ENCODE measurements at regions not wholly inside any gene's neighbourhood (a gene's known extent, or its start where the extent isn't known, plus 50 kb on each side); places are given as distances from the start of the nearest gene placed in this dataset.

DNA sequence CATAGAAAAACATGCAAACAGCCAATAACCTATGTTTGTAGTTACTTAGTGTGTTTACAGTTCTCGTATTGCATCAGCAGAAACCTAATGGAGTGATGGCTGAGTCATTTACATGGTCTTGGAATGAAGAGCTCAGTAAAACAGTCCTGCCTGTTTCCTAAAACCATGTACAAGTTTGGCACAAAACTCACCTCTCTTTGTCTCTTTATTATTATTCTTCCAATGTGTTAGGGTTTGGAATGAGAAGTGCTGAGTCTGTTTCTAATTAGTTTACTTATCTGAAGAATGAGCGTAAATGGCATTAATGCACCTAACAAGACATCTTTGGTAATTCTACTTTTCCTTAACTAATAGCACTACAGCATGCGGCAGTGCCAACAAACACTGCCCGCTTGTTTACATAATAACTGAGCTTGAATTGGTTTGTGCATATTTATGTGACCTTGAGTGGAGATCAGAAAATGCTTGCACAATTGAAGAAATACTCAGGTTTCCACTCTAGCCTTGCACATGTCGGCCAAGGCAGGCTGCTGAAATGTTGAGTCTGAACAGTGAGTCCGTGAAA, 385.4 kb upstream of the SEMA6D start:
- H3K79me2 ChIP-seq (ENCODE audit: insufficient read depth, low read depth, low read length): no peaks in the 10 kb centered on the region
- no peaks in the 10 kb centered on the region for H3K9me3 ChIP-seq (ENCODE audit: low read length)
- no peak overlapping the region for H3K4me3 ChIP-seq (ENCODE audit: low read depth, low read length, poor library complexity, severe bottlenecking)
- H4K20me1 ChIP-seq (ENCODE audit: insufficient read depth, low read length): no peaks in the 10 kb centered on the region
- H3K27ac ChIP-seq (ENCODE audit: low read depth, low read length, poor library complexity, severe bottlenecking): no peak overlapping the region
- no peak overlapping the region for H2AFZ ChIP-seq (ENCODE audit: low read length)
- no TSS peak for BruUV-seq (replicated peaks)
- no peak for TF ChIP-seq EZH2phosphoT487 (IDR thresholded peaks at IDR 0.05; ENCODE audit: borderline replicate concordance, low read depth, low read length)
- no peak for TF ChIP-seq CTCF (conservative IDR thresholded peaks at IDR 0.05; ENCODE audit: low read length)
- no peaks in the 10 kb centered on the region for H3K4me1 ChIP-seq (ENCODE audit: insufficient read depth, low read length, poor library complexity, severe bottlenecking)
- ChIA-PET CTCF (ENCODE audit: unreplicated experiment) (no interaction called here), POLR2A (no interaction called here)
- no peaks in the 10 kb centered on the region for H3K36me3 ChIP-seq (ENCODE audit: insufficient read depth, low read length)
- no peak overlapping the region for H3K4me2 ChIP-seq (ENCODE audit: low read length)
- intact Hi-C loops (cut with micrococcal nuclease; ENCODE audit: unreplicated experiment): no loop called here
- H3K9me2 ChIP-seq (ENCODE audit: insufficient read depth, low read length): no peaks in the 10 kb centered on the region
- DNase-seq (ENCODE audit: low spot score): no peak

DNA sequence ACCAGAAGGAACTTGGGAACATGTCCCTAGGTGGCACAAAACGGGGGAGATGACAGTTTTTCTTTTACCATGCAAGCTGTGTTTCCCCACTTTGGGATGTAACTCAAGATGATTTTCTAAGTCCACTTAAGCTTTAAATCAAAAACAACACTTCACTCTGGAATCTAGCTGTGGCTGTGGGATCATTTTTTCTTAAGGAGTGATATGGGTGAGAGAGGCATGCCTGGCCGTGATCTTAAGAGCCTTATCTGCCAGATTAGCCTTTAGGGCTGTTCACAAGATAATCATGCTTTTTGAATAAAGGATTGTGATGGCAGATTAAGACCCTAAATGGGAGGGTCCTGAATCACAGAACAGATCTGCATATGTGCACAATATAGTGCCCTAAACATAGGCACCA, 384.8 kb upstream of the SEMA6D start:
- ChIA-PET POLR2A (interaction anchor here (0.6 kb wide), 1 partner anchor 136 kb away, joined by 3 read pairs; no protein-coding TSS in a partner anchor), CTCF (ENCODE audit: unreplicated experiment) (no interaction called here)
- H3K9me2 ChIP-seq (ENCODE audit: insufficient read depth, low read length): no peaks in the 10 kb centered on the region
- H4K20me1 ChIP-seq (ENCODE audit: insufficient read depth, low read length): no peaks in the 10 kb centered on the region
- H3K9me3 ChIP-seq (ENCODE audit: low read length): no peaks in the 10 kb centered on the region
- TF ChIP-seq CTCF (conservative IDR thresholded peaks at IDR 0.05; ENCODE audit: low read length) (no peak), EZH2phosphoT487 (IDR thresholded peaks at IDR 0.05; ENCODE audit: borderline replicate concordance, low read depth, low read length) (no peak)
- no peak overlapping the region for H3K4me2 ChIP-seq (ENCODE audit: low read length)
- H3K4me1 ChIP-seq (ENCODE audit: insufficient read depth, low read length, poor library complexity, severe bottlenecking): no peaks in the 10 kb centered on the region
- H3K4me3 ChIP-seq (ENCODE audit: low read depth, low read length, poor library complexity, severe bottlenecking): no peak overlapping the region
- BruUV-seq (replicated peaks): no TSS peak
- no peaks in the 10 kb centered on the region for H3K36me3 ChIP-seq (ENCODE audit: insufficient read depth, low read length)
- H3K27ac ChIP-seq (ENCODE audit: low read depth, low read length, poor library complexity, severe bottlenecking): no peak overlapping the region
- H2AFZ ChIP-seq (ENCODE audit: low read length): no peak overlapping the region
- no peaks in the 10 kb centered on the region for H3K79me2 ChIP-seq (ENCODE audit: insufficient read depth, low read depth, low read length)
- intact Hi-C loops (cut with micrococcal nuclease; ENCODE audit: unreplicated experiment): no loop called here
- no peak for DNase-seq (ENCODE audit: low spot score)

- DNase-seq (ENCODE audit: low spot score): no peak
- no peaks in the 10 kb centered on the region for H3K4me1 ChIP-seq (ENCODE audit: insufficient read depth, low read length, poor library complexity, severe bottlenecking)
- no TSS peak for BruUV-seq (replicated peaks)
- ChIA-PET POLR2A (no interaction called here), CTCF (ENCODE audit: unreplicated experiment) (no interaction called here)
- H4K20me1 ChIP-seq (ENCODE audit: insufficient read depth, low read length): no peaks in the 10 kb centered on the region
- intact Hi-C loops (cut with micrococcal nuclease; ENCODE audit: unreplicated experiment): no loop called here
- H3K79me2 ChIP-seq (ENCODE audit: insufficient read depth, low read depth, low read length): no peaks in the 10 kb centered on the region
- no peak overlapping the region for H3K27ac ChIP-seq (ENCODE audit: low read depth, low read length, poor library complexity, severe bottlenecking)
- no peak overlapping the region for H3K4me3 ChIP-seq (ENCODE audit: low read depth, low read length, poor library complexity, severe bottlenecking)
- H3K9me2 ChIP-seq (ENCODE audit: insufficient read depth, low read length): no peaks in the 10 kb centered on the region
- H2AFZ ChIP-seq (ENCODE audit: low read length): no peak overlapping the region
- TF ChIP-seq EZH2phosphoT487 (IDR thresholded peaks at IDR 0.05; ENCODE audit: borderline replicate concordance, low read depth, low read length) (no peak), CTCF (conservative IDR thresholded peaks at IDR 0.05; ENCODE audit: low read length) (no peak)
- no peaks in the 10 kb centered on the region for H3K36me3 ChIP-seq (ENCODE audit: insufficient read depth, low read length)
- H3K9me3 ChIP-seq (ENCODE audit: low read length): no peaks in the 10 kb centered on the region
- H3K4me2 ChIP-seq (ENCODE audit: low read length): no peak overlapping the region
Measured at GRCh38 chr15:47333734-47334133, 383.6 kb upstream of the SEMA6D start.

Measured in OCI-LY7 (cell line).